HG02759 (cell line): ENCODE measurements at regions not wholly inside any gene's neighbourhood (a gene's known extent, or its start where the extent isn't known, plus 50 kb on each side); places are given as distances from the start of the nearest gene placed in this dataset.
"Not testable (repeated sequence)": the region's sequence is repeated elsewhere in the genome, so short reads cannot be mapped to it uniquely, and the experiment has no call there.

ENCODE experiments used
- ATAC-seq: cut with Tn5 transposase; IDR thresholded peaks from one replicate; pipeline ENCODE4 v1.9.1; 2021; ENCODE audit warnings: mild to moderate bottlenecking, moderate library complexity; ENCODE audit not compliant: unreplicated experiment

GRCh38 chr11:81222491-81222890 lies 1511.2 kb downstream of the FAM181B start:
- no peak for ATAC-seq

- ATAC-seq = no peak
Observed at GRCh38 chr11:81220146-81220895, 1513.3 kb downstream of the FAM181B start.

GRCh38 chr11:81219661-81220060 lies 1514.0 kb downstream of the FAM181B start:
- ATAC-seq = no peak

- ATAC-seq = no peak
Observed at GRCh38 chr11:81218440-81218839, 1515.2 kb downstream of the FAM181B start.

GRCh38 chr11:81211050-81211449 lies 1522.6 kb downstream of the FAM181B start:
- ATAC-seq = no peak

- no peak for ATAC-seq
Observed at GRCh38 chr11:81207421-81208054, 1526.1 kb downstream of the FAM181B start.

GRCh38 chr11:81203876-81204275 lies 1529.8 kb downstream of the FAM181B start:
- no peak for ATAC-seq

GRCh38 chr11:81197396-81197795 lies 1536.3 kb downstream of the FAM181B start:
- ATAC-seq = no peak

GRCh38 chr11:81192516-81192915 lies 1541.1 kb downstream of the FAM181B start:
- ATAC-seq = no peak

- ATAC-seq = no peak
Observed at GRCh38 chr11:81190546-81190945, 1543.1 kb downstream of the FAM181B start.

- ATAC-seq = not testable (repeated sequence)
Observed at GRCh38 chr11:81187033-81187432, 1546.6 kb downstream of the FAM181B start.

GRCh38 chr11:81174646-81175330 lies 1558.9 kb downstream of the FAM181B start:
- ATAC-seq = no peak

GRCh38 chr11:81165164-81165563 lies 1568.5 kb downstream of the FAM181B start:
- ATAC-seq = no peak

GRCh38 chr11:81159900-81160299 lies 1573.8 kb downstream of the FAM181B start:
- ATAC-seq = no peak

- no peak for ATAC-seq
Observed at GRCh38 chr11:81135570-81135969, 1598.1 kb downstream of the FAM181B start.

- no peak for ATAC-seq
Observed at GRCh38 chr11:81129618-81130017, 1604.0 kb downstream of the FAM181B start.

- no peak for ATAC-seq
Observed at GRCh38 chr11:81112718-81113117, 1620.9 kb downstream of the FAM181B start.

- ATAC-seq = no peak
Observed at GRCh38 chr11:81104051-81104450, 1629.6 kb downstream of the FAM181B start.

GRCh38 chr11:81098471-81098870 lies 1635.2 kb downstream of the FAM181B start:
- ATAC-seq = no peak

GRCh38 chr11:81092522-81092921 lies 1641.1 kb downstream of the FAM181B start:
- ATAC-seq = no peak

- ATAC-seq = no peak
Observed at GRCh38 chr11:81089242-81089641, 1644.4 kb downstream of the FAM181B start.

GRCh38 chr11:81080476-81080875 lies 1639.6 kb upstream of the TENM4 start:
- ATAC-seq = no peak
